ENCODE measurements at regions not wholly inside any gene's neighbourhood (a gene's known extent, or its start where the extent isn't known, plus 50 kb on each side); places are given as distances from the start of the nearest gene placed in this dataset.

- H3K4me1 ChIP-seq (ENCODE audit: insufficient read depth, low read length, poor library complexity, severe bottlenecking): no peaks in the 10 kb centered on the region
- DNase-seq (ENCODE audit: low spot score): no peak
- H3K36me3 ChIP-seq (ENCODE audit: insufficient read depth, low read length, poor library complexity, severe bottlenecking): no peaks in the 10 kb centered on the region
- no peak for TF ChIP-seq EZH2 (IDR thresholded peaks at IDR 0.05; ENCODE audit: borderline replicate concordance, low read depth, low read length, poor library complexity, severe bottlenecking)
- TF ChIP-seq, protein P1, sequence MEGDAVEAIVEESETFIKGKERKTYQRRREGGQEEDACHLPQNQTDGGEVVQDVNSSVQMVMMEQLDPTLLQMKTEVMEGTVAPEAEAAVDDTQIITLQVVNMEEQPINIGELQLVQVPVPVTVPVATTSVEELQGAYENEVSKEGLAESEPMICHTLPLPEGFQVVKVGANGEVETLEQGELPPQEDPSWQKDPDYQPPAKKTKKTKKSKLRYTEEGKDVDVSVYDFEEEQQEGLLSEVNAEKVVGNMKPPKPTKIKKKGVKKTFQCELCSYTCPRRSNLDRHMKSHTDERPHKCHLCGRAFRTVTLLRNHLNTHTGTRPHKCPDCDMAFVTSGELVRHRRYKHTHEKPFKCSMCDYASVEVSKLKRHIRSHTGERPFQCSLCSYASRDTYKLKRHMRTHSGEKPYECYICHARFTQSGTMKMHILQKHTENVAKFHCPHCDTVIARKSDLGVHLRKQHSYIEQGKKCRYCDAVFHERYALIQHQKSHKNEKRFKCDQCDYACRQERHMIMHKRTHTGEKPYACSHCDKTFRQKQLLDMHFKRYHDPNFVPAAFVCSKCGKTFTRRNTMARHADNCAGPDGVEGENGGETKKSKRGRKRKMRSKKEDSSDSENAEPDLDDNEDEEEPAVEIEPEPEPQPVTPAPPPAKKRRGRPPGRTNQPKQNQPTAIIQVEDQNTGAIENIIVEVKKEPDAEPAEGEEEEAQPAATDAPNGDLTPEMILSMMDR (conservative IDR thresholded peaks at IDR 0.05; ENCODE audit: low read depth, low read length): no peak
- H3K27me3 ChIP-seq (replicated peaks; ENCODE audit: insufficient read depth, low read depth, low read length, poor library complexity): peaks cover 33% of the 10 kb centered on the region
- ChIA-PET POLR2A (ENCODE audit: low non-redundant PET) (no interaction called here), CTCF (no interaction called here)
- no peak overlapping the region for H3K27ac ChIP-seq (ENCODE audit: low read depth, low read length, poor library complexity, severe bottlenecking)
- H3K9me3 ChIP-seq (ENCODE audit: low read depth, low read length, poor library complexity, severe bottlenecking): no peaks in the 10 kb centered on the region
- H3K4me3 ChIP-seq (ENCODE audit: low read depth, low read length, poor library complexity, severe bottlenecking): no peak overlapping the region
- intact Hi-C loops (cut with micrococcal nuclease; ENCODE audit: unreplicated experiment): no loop called here
- BruUV-seq (replicated peaks): no TSS peak
Measured at GRCh38 chr2:19505199-19506136, 147.0 kb upstream of the OSR1 start.

GRCh38 chr2:19504400-19505198, 146.2 kb upstream of the OSR1 start:
- no TSS peak for BruUV-seq (replicated peaks)
- no peaks in the 10 kb centered on the region for H3K4me1 ChIP-seq (ENCODE audit: insufficient read depth, low read length, poor library complexity, severe bottlenecking)
- H3K4me3 ChIP-seq (ENCODE audit: low read depth, low read length, poor library complexity, severe bottlenecking): no peak overlapping the region
- H3K27me3 ChIP-seq (replicated peaks; ENCODE audit: insufficient read depth, low read depth, low read length, poor library complexity): peaks cover 25% of the 10 kb centered on the region
- intact Hi-C loops (cut with micrococcal nuclease; ENCODE audit: unreplicated experiment): no loop called here
- TF ChIP-seq, protein P1 (conservative IDR thresholded peaks at IDR 0.05; ENCODE audit: low read depth, low read length): no peak
- no peak for TF ChIP-seq EZH2 (IDR thresholded peaks at IDR 0.05; ENCODE audit: borderline replicate concordance, low read depth, low read length, poor library complexity, severe bottlenecking)
- H3K9me3 ChIP-seq (ENCODE audit: low read depth, low read length, poor library complexity, severe bottlenecking): no peaks in the 10 kb centered on the region
- H3K36me3 ChIP-seq (ENCODE audit: insufficient read depth, low read length, poor library complexity, severe bottlenecking): no peaks in the 10 kb centered on the region
- H3K27ac ChIP-seq (ENCODE audit: low read depth, low read length, poor library complexity, severe bottlenecking): no peak overlapping the region
- ChIA-PET CTCF (no interaction called here), POLR2A (ENCODE audit: low non-redundant PET) (no interaction called here)
- DNase-seq (ENCODE audit: low spot score): no peak

GRCh38 chr2:19503915-19504314, 145.5 kb upstream of the OSR1 start:
- Histone ChIP-seq H3K4me3 (ENCODE audit: low read depth, low read length, poor library complexity, severe bottlenecking) (no peak overlapping the region), H3K36me3 (ENCODE audit: insufficient read depth, low read length, poor library complexity, severe bottlenecking) (no peaks in the 10 kb centered on the region), H3K4me1 (ENCODE audit: insufficient read depth, low read length, poor library complexity, severe bottlenecking) (no peaks in the 10 kb centered on the region), H3K27me3 (replicated peaks; ENCODE audit: insufficient read depth, low read depth, low read length, poor library complexity) (peaks cover 18% of the 10 kb centered on the region), H3K9me3 (ENCODE audit: low read depth, low read length, poor library complexity, severe bottlenecking) (no peaks in the 10 kb centered on the region), H3K27ac (ENCODE audit: low read depth, low read length, poor library complexity, severe bottlenecking) (no peak overlapping the region)
- no TSS peak for BruUV-seq (replicated peaks)
- no peak for TF ChIP-seq EZH2 (IDR thresholded peaks at IDR 0.05; ENCODE audit: borderline replicate concordance, low read depth, low read length, poor library complexity, severe bottlenecking)
- intact Hi-C loops (cut with micrococcal nuclease; ENCODE audit: unreplicated experiment): no loop called here
- CTCF ChIA-PET: no interaction called here
- POLR2A ChIA-PET (ENCODE audit: low non-redundant PET): no interaction called here
- no peak for DNase-seq (ENCODE audit: low spot score)
